Activated CD4-positive, alpha-beta T cell treated with anti-CD3 and anti-CD28 coated beads, Interleukin-2, amount 50 U/mL, for 1 hour (primary cell): ENCODE measurements at regions not wholly inside any gene's neighbourhood (a gene's known extent, or its start where the extent isn't known, plus 50 kb on each side); places are given as distances from the start of the nearest gene placed in this dataset.
"Not testable (repeated sequence)": the region's sequence is repeated elsewhere in the genome, so short reads cannot be mapped to it uniquely, and the experiment has no call there.

Experiments
- DNase-seq: peaks from one replicate; pipeline ENCODE4 v3.0.0-alpha.2; 2020

DNA sequence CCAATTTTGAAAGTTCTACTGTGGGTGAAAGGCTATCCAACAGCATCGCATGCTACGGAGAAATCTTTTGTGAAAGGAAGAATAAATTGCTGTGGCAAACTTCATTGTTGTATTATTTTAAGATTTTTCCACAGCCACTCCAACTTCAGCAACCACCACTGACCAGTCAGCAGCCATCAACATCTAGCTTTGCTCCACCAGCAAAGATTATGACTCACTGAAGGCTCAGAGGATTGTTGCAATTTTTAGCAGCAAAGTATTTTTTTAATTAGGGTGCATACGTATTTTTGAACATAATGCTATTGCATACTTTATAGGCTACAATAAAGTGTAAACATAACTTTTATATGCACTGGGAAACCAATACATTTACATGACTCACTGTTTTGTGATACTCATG is 493.5 kb downstream of the TFAP2A start:
- DNase-seq = no peak

DNA sequence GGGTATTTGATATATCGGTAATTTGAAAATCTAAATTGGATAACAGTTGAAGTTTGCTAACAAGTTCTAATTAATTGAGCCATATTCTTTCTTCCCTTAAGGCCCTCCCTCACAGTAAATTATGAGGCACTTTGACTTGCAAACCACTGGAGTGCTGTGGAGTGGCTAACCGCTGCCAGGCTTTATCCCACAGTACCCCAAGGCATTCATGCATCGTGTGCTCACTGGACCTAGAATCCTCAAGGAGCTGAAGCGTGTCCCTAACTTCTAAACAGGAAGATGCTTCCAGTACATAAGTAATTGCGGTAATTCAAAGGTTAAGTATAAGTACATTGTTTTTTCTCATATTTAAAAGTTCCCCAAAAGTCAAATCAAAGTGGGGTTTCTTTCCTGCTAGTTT is 499.9 kb downstream of the TFAP2A start:
- no peak for DNase-seq

DNA sequence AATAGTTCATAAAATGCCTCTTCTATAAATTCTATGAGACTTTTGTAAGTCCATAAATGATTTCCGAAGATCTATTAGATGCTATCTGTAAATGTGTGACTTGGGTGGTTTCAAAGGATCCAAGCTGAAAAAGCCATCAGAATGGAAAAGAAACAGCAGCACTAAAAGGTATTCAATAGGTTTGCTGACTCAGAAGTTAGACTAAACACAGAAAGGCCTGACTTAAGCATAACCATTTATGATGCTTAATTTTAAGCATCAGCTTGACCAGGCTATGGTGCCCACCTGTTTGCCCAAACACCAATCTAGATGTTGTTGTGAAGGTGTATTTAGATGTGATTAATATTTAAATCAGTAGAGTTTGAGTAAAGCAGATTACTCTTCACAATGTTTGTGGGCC is 513.5 kb downstream of the TFAP2A start:
- no peak for DNase-seq

DNA sequence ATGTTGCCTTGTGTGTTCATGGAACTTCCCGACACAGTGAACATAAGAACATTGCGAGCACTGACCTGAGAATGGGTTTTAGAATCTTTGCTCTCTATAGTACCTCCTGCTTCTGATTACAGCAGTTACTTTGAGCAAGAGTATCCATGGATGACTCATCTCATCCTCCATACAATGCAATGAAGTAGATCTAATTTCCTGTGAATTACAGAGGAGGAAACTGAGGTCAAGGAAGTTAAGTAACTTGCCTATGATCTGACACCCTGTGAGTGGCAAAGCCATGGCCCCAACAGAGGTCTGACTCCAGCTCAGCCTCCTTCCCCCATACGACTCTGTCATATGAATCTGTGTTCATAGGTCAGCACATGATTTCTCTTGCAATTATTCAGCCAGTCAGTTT is 518.1 kb downstream of the TFAP2A start:
- no peak for DNase-seq

DNA sequence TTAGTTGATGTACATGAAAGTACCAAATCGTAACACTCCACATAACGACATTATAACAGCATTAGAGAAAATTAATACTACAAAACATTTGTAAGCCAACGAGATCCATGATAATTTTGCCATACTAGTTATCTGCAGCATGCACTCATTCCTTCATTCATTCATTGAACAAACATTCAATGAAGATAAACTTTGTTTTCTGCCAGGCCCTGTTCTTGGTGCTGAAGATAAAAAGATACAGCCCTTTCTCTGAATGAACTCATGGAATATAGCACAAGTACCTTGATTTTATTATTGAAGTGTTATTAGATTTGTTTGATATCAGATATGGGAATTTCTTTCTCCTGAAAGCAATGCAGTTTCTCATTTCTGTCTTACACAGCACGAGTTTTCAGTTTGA is 524.0 kb downstream of the TFAP2A start:
- no peak for DNase-seq

DNA sequence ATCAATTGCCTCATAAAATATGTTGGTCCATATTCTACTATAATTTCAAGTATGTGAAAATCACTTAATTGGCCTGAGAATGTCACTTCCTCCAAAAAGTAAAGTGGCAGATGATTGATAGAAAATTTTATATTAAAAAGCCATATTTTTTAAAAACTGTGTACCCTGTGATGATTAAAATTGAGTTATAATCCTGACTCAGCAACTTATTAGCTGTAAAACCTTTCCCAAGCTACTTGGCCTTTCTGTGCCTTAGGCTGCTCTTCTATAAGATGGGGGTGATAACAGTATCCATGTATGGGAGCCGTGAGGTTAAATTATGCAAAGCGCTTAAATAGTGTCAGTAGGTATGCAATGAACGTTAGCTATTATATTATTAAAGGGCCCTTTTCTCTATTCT is 524.4 kb downstream of the TFAP2A start:
- no peak for DNase-seq

DNA sequence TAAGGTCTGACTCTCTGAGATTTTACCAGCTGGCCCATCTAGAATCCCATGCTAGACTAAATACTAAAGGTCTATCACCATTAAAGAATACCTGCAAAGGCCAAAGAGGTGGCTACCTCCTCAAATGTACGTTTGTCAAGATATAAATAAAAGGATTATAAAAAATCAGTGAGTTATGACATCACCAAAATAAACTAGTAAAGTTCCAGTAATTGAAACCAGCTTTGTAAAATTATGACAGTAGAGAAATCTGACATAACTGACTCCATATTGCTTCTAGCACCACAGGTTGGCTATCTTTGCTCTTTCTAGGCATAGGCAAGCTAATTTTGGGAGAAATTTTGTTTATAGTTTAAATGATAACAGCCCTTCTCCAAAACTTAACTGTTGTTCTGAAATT is 536.3 kb downstream of the TFAP2A start:
- DNase-seq = no peak

DNA sequence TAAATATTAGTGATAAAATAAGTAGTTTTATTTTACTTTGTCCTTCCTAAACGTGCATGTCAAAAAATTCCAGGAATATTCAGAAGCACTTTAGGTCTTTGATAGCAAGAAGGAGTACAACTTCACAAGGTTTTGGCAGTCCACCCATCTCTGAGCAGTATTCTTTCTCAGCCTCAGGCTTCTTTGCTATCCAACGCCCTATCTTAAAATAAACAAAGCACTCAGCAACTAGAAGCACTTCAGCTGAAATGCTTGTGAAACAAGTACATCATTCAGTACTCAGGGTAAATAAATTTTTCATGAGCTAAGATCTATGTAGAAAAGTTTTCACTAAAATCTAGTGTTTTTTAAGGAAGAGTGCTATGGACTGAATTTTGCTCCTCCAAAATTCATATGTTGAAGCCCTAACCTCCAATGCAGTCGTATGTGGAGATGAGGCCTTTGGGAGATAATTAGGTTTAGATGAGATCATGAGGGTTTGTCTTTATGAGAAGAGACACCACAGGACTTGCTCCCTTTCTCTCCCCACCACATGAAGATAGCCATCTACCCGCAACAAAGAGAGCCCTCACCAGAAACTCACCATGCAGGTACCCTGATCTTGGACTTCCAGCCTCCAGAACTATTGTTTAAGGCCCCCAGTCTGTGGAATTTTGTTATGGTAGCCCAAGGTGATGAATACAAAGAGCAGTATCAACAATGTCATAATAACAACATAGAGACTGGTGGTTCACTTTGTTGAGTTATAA is 539.1 kb downstream of the TFAP2A start:
- no peak for DNase-seq

DNA sequence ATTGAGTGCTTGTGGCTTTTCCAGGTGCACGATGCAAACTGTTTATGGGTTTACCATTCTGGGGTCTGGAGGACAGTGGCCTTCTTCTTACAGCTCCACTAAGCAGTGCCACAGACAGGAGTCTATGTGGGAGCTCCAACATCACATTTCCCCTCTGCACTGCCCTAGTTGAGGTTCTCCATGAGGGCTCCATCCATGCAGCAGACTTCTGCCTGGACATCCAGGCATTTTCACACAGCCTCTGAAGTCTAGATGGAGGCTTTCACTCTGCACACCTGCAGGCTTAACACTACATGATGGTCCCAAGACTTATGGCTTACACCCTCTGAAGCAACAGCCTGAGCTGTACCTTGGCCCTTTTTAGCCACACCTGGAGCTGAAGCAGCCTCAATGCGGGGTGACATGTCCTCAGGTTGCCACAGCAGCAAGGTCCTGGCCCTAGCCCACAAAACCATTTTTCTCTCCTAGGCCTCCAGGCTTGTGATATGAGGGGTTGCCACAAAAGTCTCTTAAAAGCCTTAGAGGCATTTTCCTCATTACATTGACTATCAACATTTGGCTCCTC is 552.2 kb downstream of the TFAP2A start:
- DNase-seq = no peak

DNA sequence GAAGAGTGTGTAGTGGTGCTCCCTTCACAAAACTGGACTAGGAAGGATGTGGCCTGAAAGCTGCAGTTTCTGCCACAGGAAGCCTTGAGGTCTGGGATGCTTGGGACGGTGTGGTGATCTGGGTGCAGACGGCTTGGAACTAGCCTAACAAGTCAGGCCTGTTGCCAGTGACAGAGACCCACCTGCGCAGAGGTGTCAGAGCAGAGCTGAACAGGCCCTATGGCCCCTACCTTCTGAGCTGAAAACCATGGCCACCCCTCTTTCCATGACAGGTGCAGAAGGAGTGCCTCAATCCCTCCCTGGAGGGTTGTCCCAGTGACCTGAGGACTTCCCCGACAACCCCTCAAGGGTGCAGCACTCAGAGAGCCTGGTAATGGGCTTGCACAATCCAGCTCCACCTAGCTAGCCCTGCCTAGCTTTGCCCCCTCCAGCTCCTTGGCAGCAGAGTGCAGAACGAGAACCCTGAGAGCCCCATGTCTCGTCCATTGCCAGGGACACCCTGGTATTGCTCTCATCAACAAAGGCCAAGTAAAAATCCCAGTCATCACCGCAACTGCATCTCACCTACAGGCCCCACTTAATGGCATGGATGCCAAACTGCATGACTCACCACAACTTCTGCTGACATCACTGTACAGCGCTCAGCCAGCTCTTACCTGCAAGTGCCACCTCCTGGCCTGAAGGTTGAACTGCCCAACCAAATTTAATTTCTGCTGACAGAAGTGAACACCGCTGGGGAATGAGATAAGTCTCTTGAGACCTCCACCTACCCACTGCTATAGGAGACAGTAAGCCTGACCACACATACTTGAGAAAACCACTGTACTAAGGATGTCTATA is 563.1 kb downstream of the TFAP2A start:
- no peak for DNase-seq

DNA sequence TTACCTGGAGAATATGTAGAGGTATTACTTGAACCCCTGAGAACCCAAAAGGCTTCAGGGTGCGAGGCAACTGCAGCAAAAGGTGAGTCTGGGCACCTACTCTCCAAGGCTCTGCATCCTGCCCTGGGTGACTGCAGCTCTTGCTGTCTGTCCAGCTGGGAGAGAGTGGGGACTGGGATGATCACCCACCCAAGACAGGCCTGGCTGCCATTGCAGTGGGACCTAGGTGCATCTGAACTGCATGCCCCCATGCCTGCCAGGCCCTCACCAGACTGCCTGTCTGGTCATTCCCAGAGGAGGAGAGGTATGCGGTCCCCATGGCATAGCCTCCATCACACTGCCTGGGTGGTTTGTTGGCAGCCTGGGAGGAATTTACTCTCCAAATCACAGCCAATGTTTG is 563.9 kb downstream of the TFAP2A start:
- no peak for DNase-seq

DNA sequence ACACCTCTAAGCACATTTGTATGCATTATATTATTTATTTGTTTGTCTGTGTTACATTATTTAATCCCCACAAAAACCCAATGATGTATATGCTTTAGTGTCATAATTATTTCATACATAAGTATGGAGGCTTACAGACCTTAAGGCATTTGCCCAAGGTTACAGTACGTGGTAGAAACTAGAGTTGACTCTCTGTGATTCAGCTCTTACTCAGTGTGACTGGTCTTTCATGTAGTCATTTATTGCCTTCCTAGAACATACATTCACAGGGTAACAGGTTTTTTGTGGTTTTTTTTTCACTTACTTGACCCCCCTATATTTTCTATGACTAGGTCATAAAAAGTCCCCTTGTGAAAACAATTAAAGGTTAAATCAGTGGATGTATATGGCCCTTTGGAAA is 566.8 kb downstream of the TFAP2A start:
- no peak for DNase-seq

DNA sequence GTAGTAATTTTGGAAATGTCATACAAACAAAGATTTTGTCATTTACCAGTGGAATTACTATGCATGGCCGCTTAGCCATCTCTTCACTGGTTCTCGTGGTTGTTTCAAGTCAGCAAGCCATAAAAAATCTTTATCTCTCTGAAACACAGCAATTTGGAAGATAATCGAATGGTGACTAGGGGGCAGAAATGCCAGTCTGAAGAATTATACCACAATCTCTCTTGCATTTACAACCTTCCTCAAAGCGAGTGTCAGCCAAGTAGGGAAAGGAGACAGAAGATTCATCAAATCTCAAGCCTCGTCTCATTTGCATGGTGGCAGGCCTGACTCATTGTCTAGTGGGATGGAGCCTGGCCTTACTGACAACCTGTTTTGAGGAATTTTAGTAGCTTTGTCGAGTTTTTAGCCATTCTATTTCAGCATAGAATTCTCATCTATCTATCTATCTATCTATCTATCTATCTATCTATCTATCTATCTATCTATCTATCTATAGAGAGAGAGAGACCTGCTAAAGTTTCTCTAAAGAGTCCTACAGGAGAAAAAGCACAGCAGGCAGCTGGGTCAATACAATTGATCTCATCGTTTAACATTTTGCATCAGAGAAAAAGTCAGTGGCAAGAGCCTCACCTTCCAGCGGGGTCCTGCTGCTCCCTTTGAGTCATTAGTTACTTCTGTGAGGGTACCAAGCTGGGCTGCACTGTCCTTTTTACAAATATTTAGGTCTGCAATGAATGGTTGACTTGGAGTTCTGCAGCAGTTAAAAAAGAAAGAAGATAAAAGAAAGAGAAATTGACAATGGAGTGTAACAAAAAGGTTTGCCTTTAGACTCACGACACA is 572.8 kb downstream of the TFAP2A start:
- no peak for DNase-seq

DNA sequence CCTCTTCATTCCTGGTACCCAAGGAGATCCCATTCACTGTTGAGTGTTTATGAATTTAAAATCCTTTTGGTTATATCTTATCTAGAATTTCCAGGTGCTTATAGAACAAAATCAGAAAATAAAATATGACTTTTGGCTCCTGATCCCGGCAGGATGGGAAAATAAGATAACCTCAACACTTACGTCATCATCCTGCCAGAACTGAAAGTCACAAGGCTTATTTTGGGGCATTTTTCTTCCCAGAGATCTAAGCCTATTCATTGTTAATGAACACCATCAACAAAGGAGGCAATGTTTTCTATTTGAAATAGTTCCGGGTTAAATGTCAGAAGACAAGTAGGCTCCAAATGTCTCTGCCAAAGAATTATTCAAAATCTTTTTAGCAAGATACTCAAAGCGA is 580.6 kb downstream of the TFAP2A start:
- DNase-seq = no peak

DNA sequence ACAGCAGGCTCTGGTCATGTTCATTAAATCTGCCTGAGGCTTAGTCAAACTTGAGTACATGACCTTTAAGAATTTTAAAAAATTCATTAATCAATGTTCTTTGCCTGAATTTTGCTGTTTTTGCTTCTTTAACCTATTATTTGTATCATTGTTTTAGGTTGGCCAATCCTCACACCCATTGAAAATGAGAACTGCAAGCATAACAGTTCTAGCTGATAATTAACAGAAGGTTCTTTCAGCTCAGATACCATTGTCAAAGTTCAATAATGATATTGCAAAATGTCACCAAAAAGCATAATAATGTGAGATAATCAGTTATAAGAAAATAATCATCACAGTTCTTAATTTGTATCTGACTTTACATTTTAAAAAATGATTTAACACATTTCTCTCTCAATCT is 583.1 kb downstream of the TFAP2A start:
- no peak for DNase-seq

DNA sequence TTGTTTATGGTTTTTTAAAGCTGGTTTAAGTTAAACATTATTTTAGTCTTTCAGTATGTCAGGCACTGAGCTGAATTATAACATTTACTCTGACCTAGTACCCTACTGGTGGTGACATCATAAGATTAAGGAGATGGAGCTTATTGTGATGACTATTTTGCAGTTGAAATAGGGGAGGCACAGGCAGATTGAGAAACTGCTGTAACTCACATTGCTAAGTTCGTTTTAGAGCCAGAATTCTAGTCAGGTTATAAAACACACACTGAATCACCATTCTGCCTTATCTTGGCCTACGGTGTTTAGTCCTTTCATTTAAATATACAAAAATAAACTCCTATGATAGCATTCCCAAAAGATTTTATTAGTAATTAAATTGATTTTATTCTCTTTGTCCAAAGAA is 584.1 kb downstream of the TFAP2A start:
- DNase-seq = no peak

DNA sequence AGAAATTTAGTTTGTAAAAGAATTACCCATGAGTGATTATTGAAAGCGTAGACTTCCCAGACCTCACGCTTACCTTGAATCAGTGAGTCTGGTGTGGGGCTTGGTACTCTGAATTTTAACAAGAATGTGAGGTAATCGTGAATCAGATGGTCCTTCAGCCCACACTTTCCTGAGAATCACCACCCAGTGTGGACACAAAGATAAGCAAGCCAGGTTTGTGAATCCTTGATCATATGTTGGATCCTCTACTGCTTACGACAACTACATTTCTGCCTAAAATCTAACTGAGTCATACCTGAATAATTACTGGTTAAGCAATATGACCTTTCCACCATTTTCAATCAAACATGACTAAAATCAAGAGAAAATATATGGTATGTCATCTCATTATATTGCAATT is 589.3 kb downstream of the TFAP2A start:
- DNase-seq = no peak

DNA sequence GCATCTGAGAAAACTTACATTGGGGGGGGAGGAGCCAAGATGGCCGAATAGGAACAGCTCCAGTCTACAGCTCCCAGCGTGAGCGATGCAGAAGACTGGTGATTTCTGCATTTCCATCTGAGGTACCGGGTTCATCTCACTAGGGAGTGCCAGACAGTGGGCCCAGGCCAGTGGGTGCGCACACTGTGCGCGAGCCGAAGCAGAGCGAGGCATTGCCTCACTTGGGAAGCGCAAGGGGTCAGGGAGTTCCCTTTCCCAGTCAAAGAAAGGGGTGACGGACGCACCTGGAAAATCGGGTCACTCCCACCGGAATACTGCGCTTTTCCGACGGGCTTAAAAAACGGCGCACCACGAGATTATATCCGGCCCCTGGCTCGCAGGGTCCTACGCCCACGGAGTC is 604.1 kb downstream of the TFAP2A start:
- DNase-seq = not testable (repeated sequence)

DNA sequence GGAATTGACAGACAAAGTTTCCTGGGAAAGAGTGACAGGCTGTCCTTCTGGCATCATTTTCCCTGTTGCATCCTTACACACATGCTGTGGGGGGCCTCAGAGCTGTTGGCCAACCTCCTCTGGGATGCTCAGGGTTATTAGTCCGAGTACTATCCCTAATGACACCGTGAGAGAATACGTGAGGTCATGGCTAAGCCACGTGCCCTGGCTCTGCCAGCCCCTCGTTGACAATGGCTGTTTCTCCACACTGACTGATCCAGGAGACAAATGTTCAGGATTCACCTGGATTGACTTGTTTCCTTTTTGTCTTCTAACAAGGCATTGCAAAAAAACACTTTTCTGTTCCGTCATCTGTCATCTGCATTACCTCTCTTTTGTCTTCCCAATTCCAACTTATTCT is 604.6 kb downstream of the TFAP2A start:
- no peak for DNase-seq

DNA sequence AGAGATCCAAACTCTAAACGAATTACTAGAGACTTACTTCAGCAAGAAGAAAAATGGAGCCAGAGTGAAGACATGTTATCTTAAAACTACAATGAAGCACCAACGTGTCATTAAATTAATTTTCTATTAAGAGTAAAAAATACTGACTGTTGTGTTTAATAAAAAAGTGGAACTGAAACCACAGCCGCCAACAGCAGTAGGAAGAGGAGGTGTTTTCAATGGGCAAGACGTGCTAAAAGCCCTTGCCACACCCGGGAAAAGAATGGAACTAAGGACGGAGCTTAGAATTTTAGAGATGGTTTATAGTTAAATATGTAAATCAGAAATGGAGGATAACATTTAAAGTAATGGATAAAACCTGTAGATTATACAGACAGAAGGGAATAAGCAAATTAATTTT is 608.7 kb downstream of the TFAP2A start:
- no peak for DNase-seq

DNA sequence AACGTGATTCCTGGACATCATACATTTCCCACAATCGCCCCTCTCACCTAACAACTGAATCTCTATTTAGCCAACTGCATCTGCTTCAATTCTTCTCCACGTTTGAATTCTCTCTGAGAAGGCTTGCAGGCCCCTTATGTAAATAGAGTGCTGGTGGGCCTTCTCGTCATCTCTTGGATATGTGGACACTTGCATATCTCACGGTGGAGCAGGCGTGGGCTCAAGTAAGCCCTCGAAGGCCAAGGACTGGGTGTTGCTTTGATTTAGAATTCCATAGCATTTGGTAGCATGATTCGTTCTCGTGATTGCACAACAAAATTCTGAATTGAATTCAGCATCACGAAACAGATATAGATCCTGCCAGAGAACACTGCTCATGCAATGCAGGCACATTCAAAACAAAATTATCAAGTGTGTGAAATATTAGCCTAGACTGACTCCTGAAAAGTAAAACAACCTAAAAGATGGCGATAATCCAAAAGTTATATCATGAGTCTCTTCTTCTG is 613.6 kb downstream of the TFAP2A start:
- DNase-seq = no peak

DNA sequence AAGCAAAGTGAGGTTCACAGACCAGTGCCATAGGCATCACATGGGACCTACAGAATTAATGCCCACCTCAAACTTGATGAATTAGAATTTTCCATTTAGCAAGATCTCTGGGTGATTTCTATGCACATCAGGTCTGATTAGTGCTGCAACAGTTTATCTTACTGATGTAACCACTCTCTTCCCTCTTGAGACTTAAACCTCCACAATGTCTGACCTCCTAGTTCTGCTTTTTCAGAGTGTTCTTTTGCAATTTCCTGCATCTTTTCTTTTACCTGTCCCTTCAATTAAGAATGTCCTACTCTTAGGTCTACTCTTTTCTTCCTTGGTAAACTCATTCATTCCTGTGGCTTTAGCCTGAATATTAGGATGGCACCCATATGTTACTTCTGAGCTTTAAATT is 615.3 kb downstream of the TFAP2A start:
- DNase-seq = no peak

DNA sequence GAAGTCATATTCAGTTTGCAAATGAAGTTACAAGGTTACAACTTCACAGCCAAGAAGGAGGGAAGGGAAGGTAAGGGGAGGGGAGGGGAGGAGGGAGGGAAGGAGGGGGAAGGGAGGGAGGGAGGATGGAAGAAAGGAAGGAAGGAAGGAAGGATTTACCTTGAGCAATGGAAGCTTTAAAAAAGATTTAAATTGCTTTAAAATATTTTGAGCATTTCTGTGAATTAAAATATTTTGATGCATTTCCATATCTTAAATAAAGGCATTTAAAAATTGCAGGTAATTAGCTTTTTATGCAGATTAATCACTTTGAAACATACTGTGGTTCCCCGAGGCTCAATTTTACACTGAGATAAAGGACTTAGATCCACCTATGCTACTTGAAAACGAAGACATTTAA is 618.0 kb downstream of the TFAP2A start:
- no peak for DNase-seq
